ENCODE measurements at regions not wholly inside any gene's neighbourhood (a gene's known extent, or its start where the extent isn't known, plus 50 kb on each side); places are given as distances from the start of the nearest gene placed in this dataset.

GRCh38 chr6:108734271-108734922 is 113.8 kb upstream of the ARMC2 start:
- no peaks in the 10 kb centered on the region for H3K4me1 Mint-ChIP-seq
- no peaks in the 10 kb centered on the region for H3K9me3 Mint-ChIP-seq
- no peak overlapping the region for H3K4me3 Mint-ChIP-seq
- H3K27ac Mint-ChIP-seq, result no peak overlapping the region
- no peaks in the 10 kb centered on the region for H3K27me3 Mint-ChIP-seq
- H3K36me3 Mint-ChIP-seq, result no peaks in the 10 kb centered on the region

DNA sequence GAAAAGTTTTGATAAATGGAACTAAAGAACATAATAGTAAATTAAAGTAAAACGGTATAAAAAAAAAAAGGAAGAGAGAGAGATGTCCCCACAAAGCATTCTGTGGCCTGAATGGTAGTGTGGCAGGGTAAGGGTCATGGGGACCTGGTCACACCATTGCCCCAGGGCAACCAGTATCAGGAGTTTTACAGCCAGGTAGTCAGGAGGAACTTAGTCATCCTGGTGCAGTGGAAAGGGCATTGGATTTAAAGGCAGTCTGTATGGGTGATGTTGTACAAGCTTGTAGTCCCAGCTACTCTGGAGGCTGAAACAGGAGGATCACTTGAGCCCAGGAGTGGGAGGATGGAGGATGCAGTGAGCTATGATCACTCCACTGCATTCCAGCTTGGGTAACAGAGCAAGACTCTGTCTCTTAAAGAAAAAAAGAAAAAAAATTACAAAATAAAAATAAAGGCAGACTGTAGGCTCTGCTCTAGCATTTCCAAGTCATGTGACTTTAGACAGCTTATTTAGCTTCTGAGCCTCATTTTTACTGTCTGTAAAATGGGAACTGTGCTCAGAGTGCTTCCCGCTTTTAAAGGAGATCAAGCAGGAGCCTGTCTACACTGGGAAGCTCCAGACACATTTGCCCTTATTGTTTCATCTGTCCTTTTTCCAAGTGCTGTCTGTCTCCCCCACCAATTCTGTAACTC is 112.8 kb upstream of the ARMC2 start:
- H3K4me1 Mint-ChIP-seq, result no peaks in the 10 kb centered on the region
- H3K27ac Mint-ChIP-seq, result no peak overlapping the region
- H3K27me3 Mint-ChIP-seq, result no peaks in the 10 kb centered on the region

GRCh38 chr6:108736002-108736361 is 112.2 kb upstream of the ARMC2 start:
- Mint-ChIP-seq H3K36me3 (no peaks in the 10 kb centered on the region), H3K27ac (no peak overlapping the region), H3K4me1 (no peaks in the 10 kb centered on the region), H3K4me3 (no peak overlapping the region), H3K9me3 (no peaks in the 10 kb centered on the region), H3K27me3 (no peaks in the 10 kb centered on the region)

More for the DNA sequence above, 112.8 kb upstream of the ARMC2 start:
- Mint-ChIP-seq H3K9me3 (no peaks in the 10 kb centered on the region), H3K36me3 (no peaks in the 10 kb centered on the region), H3K4me3 (no peak overlapping the region)

DNA sequence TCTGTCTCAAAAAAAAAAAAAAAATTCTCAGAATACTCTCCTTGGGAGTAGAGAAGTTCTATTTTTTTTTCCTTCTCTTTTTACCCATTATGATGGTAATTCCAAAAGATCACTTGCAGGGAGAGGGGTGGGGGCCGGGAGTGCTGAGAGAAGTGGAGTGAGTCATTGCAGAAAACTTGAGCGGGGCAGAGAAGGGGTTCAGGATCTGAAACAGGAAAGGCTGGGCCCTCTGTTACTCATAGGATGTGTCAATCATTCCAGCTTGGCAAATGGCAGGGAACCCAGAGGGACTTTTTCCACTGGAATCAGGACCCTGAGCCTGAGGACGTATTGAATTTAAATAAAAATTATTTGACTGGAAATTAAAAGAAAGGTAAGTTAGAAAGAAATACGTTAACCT is 111.4 kb upstream of the ARMC2 start:
- H3K9me3 Mint-ChIP-seq, result no peaks in the 10 kb centered on the region
- no peaks in the 10 kb centered on the region for H3K36me3 Mint-ChIP-seq
- H3K27ac Mint-ChIP-seq, result no peak overlapping the region
- H3K27me3 Mint-ChIP-seq, result peaks cover 2% of the 10 kb centered on the region
- no peak overlapping the region for H3K4me3 Mint-ChIP-seq
- no peaks in the 10 kb centered on the region for H3K4me1 Mint-ChIP-seq

- H3K9me3 Mint-ChIP-seq, result no peaks in the 10 kb centered on the region
- H3K27ac Mint-ChIP-seq, result no peak overlapping the region
- no peak overlapping the region for H3K4me3 Mint-ChIP-seq
- H3K4me1 Mint-ChIP-seq, result no peaks in the 10 kb centered on the region
- no peaks in the 10 kb centered on the region for H3K36me3 Mint-ChIP-seq
- H3K27me3 Mint-ChIP-seq, result peaks cover 4% of the 10 kb centered on the region
Observed at GRCh38 chr6:108737594-108738546, 110.4 kb upstream of the ARMC2 start.

DNA sequence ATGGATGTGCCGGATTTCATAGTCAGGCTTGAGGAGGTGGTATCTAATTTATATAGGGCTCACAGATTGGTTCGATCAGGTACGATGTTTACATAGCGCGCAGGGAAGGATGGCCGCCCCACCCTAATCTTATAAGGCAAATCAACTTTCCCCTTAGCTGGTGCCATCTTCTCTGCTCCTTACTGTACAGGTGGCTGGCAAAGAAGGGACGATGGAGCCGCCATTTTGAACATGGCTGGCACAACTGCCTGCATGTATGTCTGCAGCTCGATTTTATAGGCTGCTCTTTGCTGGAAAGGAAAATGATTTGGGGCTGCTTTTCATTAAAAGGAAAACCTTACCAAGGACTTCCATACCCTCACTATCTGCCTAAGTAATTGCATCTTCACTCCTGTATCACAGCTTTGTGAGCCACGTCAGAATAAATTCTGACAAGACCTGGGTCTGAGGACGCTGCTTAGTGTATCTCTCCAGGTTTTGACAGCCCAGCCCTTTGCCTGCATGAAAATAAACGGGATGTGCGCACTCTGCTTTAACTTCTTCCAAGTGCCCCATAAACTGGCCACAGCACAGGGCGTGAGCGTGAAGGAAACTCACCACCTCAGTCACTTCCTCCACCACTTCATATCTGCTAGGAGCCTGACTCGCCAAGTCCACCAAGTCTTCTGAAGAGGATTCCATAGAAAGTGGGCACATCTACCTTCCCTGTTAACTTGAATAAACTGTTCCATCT is 109.4 kb upstream of the ARMC2 start:
- peaks cover 4% of the 10 kb centered on the region for H3K27me3 Mint-ChIP-seq
- H3K9me3 Mint-ChIP-seq, result no peaks in the 10 kb centered on the region
- H3K27ac Mint-ChIP-seq, result no peak overlapping the region
- H3K4me3 Mint-ChIP-seq, result no peak overlapping the region
- no peaks in the 10 kb centered on the region for H3K36me3 Mint-ChIP-seq
- H3K4me1 Mint-ChIP-seq, result no peaks in the 10 kb centered on the region

- Mint-ChIP-seq H3K27me3 (peaks cover 6% of the 10 kb centered on the region), H3K4me1 (no peaks in the 10 kb centered on the region), H3K36me3 (no peaks in the 10 kb centered on the region), H3K27ac (no peak overlapping the region), H3K9me3 (no peaks in the 10 kb centered on the region), H3K4me3 (no peak overlapping the region)
Observed at GRCh38 chr6:108739496-108740330, 108.5 kb upstream of the ARMC2 start.

DNA sequence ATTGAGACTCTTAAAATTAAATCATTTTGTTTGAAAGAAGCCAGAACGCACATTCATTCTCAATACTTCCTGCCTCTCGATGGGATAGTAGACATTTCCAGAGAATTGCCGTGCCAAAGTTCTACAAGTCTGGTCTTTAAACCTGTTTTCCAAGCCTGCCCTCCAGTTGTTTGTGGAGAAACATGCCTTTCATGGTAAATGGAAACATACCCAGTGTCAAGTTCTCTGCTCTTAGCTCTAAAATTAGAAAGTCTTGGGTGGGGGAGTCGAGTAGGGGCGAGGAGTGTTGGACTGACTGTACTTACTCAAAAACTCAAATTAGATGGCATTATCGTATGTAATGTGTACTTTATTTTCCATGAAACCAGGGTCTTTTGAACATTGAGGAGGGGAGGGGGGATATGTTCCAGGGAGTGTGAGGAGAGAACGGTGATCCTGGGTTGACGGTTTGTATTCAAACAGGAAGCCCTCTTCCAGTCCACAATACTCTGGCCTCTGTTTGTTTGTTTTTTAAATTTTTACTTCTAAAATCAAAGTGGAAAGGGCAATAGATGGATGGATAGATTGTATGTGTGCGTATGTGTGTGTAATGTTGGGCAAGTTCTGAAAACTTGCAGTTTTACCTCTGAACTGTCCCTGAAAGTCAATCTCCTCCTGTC is 106.8 kb upstream of the ARMC2 start:
- no peak overlapping the region for H3K27ac Mint-ChIP-seq
- H3K36me3 Mint-ChIP-seq, result no peaks in the 10 kb centered on the region
- H3K9me3 Mint-ChIP-seq, result no peaks in the 10 kb centered on the region
- H3K4me3 Mint-ChIP-seq, result no peak overlapping the region
- no peaks in the 10 kb centered on the region for H3K4me1 Mint-ChIP-seq
- peaks cover 9% of the 10 kb centered on the region for H3K27me3 Mint-ChIP-seq

- peaks cover 11% of the 10 kb centered on the region for H3K27me3 Mint-ChIP-seq
- no peaks in the 10 kb centered on the region for H3K36me3 Mint-ChIP-seq
- no peaks in the 10 kb centered on the region for H3K9me3 Mint-ChIP-seq
- H3K4me1 Mint-ChIP-seq, result no peaks in the 10 kb centered on the region
- no peak overlapping the region for H3K27ac Mint-ChIP-seq
- no peak overlapping the region for H3K4me3 Mint-ChIP-seq
Observed at GRCh38 chr6:108742041-108742440, 106.2 kb upstream of the ARMC2 start.

- Mint-ChIP-seq H3K27me3 (peaks cover 11% of the 10 kb centered on the region), H3K4me1 (no peaks in the 10 kb centered on the region), H3K9me3 (no peaks in the 10 kb centered on the region), H3K36me3 (no peaks in the 10 kb centered on the region), H3K27ac (no peak overlapping the region), H3K4me3 (no peak overlapping the region)
Observed at GRCh38 chr6:108744244-108744972, 103.8 kb upstream of the ARMC2 start.

DNA sequence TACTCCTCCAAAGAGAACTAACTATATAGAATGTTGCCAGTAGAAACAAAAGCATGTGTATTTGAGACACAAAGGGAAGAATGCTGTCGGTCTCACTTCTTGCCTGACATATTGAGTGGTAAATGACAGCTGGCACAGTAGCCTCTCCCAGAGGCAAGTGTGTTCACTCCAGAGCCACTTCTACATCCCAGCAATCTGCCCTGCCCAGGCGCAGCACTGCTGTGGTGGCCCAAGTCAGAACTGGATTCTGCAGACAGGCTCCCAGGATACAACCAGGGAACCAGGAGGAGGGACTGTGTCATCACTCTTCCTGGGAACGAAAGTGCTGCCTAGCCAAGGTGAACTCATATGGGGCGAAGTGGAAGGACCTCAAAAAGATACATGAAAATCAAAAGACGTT is 103.2 kb upstream of the ARMC2 start:
- no peaks in the 10 kb centered on the region for H3K9me3 Mint-ChIP-seq
- no peaks in the 10 kb centered on the region for H3K4me1 Mint-ChIP-seq
- no peak overlapping the region for H3K4me3 Mint-ChIP-seq
- no peak overlapping the region for H3K27ac Mint-ChIP-seq
- no peaks in the 10 kb centered on the region for H3K36me3 Mint-ChIP-seq
- H3K27me3 Mint-ChIP-seq, result peaks cover 11% of the 10 kb centered on the region

DNA sequence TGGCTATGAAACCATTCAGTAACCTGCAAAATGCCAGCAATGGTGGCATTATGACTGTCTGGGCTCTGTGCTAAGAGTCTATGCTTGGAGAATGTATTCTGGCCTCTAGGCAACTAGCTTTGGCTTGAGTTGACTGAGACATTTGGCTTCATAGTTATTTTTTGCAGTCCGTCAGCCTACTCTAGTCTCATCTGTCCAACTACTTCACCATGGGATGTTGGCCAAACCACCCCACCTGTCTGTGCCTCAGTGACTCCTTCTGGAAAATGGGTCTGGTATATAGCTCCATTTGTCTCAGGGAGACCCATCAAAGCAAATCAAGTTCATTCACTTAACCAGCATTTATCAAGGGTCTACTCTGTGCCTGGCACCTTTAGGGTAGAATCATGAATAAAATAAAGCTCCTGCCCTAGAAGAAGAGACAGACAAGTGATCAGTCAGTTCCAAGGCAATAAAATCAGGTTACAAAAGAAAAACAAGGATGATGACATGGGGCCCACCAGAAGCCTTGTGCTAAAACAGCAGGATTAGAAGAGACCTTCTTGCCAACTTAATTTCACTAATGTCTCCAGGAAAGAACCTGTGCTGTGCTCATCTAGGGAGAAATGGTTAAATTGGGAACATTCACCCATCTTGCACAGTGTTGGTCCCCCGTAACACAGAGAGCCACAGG is 102.4 kb upstream of the ARMC2 start:
- peaks cover 11% of the 10 kb centered on the region for H3K27me3 Mint-ChIP-seq
- H3K27ac Mint-ChIP-seq, result no peak overlapping the region
- no peaks in the 10 kb centered on the region for H3K4me1 Mint-ChIP-seq
- H3K9me3 Mint-ChIP-seq, result no peaks in the 10 kb centered on the region
- no peaks in the 10 kb centered on the region for H3K36me3 Mint-ChIP-seq
- no peak overlapping the region for H3K4me3 Mint-ChIP-seq

DNA sequence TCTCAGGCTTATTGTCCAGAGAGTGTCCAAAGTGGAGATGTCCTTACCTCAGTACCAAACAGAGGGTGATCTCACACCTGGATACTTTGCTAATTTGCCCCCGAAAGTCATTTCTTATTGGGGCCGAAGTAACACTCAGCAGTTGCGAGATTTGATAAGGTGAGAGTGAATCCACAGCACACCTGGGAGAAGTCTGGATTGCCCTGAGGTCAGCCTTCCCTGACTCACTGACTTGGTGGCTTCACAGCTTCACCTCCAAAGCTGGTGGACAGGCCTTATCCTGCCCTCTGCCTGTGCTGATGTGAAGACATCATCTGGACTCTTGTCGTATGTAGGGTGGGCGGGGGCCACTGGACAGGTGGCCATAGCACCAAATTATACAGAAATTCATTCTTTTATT is 101.9 kb upstream of the ARMC2 start:
- peaks cover 9% of the 10 kb centered on the region for H3K27me3 Mint-ChIP-seq
- no peak overlapping the region for H3K4me3 Mint-ChIP-seq
- no peaks in the 10 kb centered on the region for H3K4me1 Mint-ChIP-seq
- no peaks in the 10 kb centered on the region for H3K9me3 Mint-ChIP-seq
- no peaks in the 10 kb centered on the region for H3K36me3 Mint-ChIP-seq
- no peak overlapping the region for H3K27ac Mint-ChIP-seq

Measured in activated naive CD4-positive, alpha-beta T cell treated with anti-CD3 and anti-CD28 coated beads, Interleukin-2, amount 50 U/mL, for 24 hours (primary cell).